HCT116 (cell line): ENCODE measurements at regions not wholly inside any gene's neighbourhood (a gene's known extent, or its start where the extent isn't known, plus 50 kb on each side); places are given as distances from the start of the nearest gene placed in this dataset.

ENCODE experiments used
- ATAC-seq: fragments of 200-7000 bp; cut with Tn5 transposase; 2 replicates; pipeline ENCODE4 v1.9.1; 2020; ENCODE audit warnings: mild to moderate bottlenecking, moderate library complexity
- BruUV-seq: library from RNA; stranded (reverse); fragments of 400-500 nt; replicated peaks from 2 replicates; lab custom pipeline; 2021; lab: Mats Ljungman, UMichigan
- CTCF ChIA-PET: fragments of 300-600 bp; sonication (Branson Sonifier 250); formaldehyde crosslinking; loops from one replicate; lab custom pipeline; 2021; ENCODE audit warnings: antibody characterized with exemption; lab: Charles Lee
- POLR2A ChIA-PET: fragments of 300-600, 350-600 bp; sonication (Branson Sonifier 250); formaldehyde crosslinking; loops from one replicate; lab custom pipeline; 2021; ENCODE audit warnings: antibody characterized with exemption; lab: Charles Lee
- RAD21 ChIA-PET, 2 experiments: fragments of 300-600 bp; sonication (Branson Sonifier 250); formaldehyde crosslinking; loops; one replicate each; lab custom pipeline; 2023; ENCODE audit warnings: low total read pairs in 2 of 2; ENCODE audit not compliant: uncharacterized antibody in 2 of 2, unreplicated experiment in 2 of 2, low non-redundant PET in 1 of 2; lab: Charles Lee
- DNase-seq: peaks from one replicate; pipeline ENCODE4 v3.0.0-alpha.2; 2010; ENCODE audit warnings: low read depth, low spot score
- H2AFZ ChIP-seq: fragments of 200-600 bp; shearing (Covaris generic), sonication (generic); 2 replicates; pipeline ENCODE4 v1.6.1; 2017; ENCODE audit warnings: low read depth, mixed run types, mixed read lengths, antibody characterized with exemption, low read length; ENCODE audit not compliant: poor library complexity, severe bottlenecking
- H3K27ac ChIP-seq: 2 replicates; pipeline ENCODE4 v1.5.1; 2012; ENCODE audit warnings: low read depth, low read length
- H3K27me3 ChIP-seq: fragments of 200-600 bp; sonication (generic); 2 replicates; pipeline ENCODE4 v1.6.1; 2016; ENCODE audit warnings: mixed run types, low read length, mixed read lengths; ENCODE audit not compliant: insufficient read depth
- H3K36me3 ChIP-seq, 2 experiments: fragments of 200-500 bp in 1 of 2; fragments of 200-600 bp in 1 of 2; sonication (Bioruptor generic) in 1 of 2; sonication (generic) in 1 of 2; 2 replicates each; pipeline versions ENCODE4 v1.5.1 to v1.6.1; 2014 to 2016; ENCODE audit warnings: low read length in 2 of 2, inconsistent platforms in 1 of 2, mixed read lengths in 1 of 2, mixed run types in 1 of 2; ENCODE audit not compliant: insufficient read depth in 2 of 2, control insufficient read depth in 1 of 2
- H3K4me1 ChIP-seq, 2 experiments: fragments of 200-600 bp in 1 of 2; sonication (generic) in 1 of 2; 2 replicates each; pipeline versions ENCODE4 v1.5.1 to v1.6.1; 2012 to 2017; ENCODE audit warnings: low read length in 2 of 2, inconsistent platforms in 1 of 2, mild to moderate bottlenecking in 1 of 2, mixed read lengths in 1 of 2, mixed run types in 1 of 2, moderate library complexity in 1 of 2; ENCODE audit not compliant: insufficient read depth in 2 of 2, control insufficient read depth in 1 of 2
- H3K4me2 ChIP-seq: fragments of 200-600 bp; sonication (generic); 2 replicates; pipeline ENCODE4 v1.6.1; 2017; ENCODE audit warnings: mixed run types, low read length, mixed read lengths
- H3K4me3 ChIP-seq, 2 experiments: fragments of 200-600 bp in 1 of 2; sonication (generic) in 1 of 2; replicated peaks in 1 of 2; 2 replicates each; pipeline ENCODE4 v1.5.1; 2011 to 2016; ENCODE audit warnings: low read length in 2 of 2, control low read depth in 1 of 2, low read depth in 1 of 2, mild to moderate bottlenecking in 1 of 2, mixed read lengths in 1 of 2, mixed run types in 1 of 2
- H3K79me2 ChIP-seq: fragments of 200-600 bp; sonication (generic); 2 replicates; pipeline ENCODE4 v1.6.1; 2017; ENCODE audit warnings: mild to moderate bottlenecking, mixed run types, low read length, moderate library complexity, mixed read lengths; ENCODE audit not compliant: insufficient read depth
- H3K9ac ChIP-seq: fragments of 200-600 bp; sonication (generic); 2 replicates; pipeline ENCODE4 v1.6.1; 2016; ENCODE audit warnings: low read length, mixed read lengths
- H3K9me2 ChIP-seq: fragments of 200-600 bp; sonication (generic), shearing (Covaris generic); 2 replicates; pipeline ENCODE4 v1.6.1; 2017; ENCODE audit warnings: mixed run types, mild to moderate bottlenecking, moderate library complexity; ENCODE audit not compliant: insufficient read depth
- H3K9me3 ChIP-seq, 2 experiments: fragments of 200-500 bp in 1 of 2; fragments of 200-600 bp in 1 of 2; sonication (Bioruptor generic) in 1 of 2; sonication (generic) in 1 of 2; 2 replicates each; pipeline ENCODE4 v1.6.1; 2014 to 2017; ENCODE audit warnings: low read length in 2 of 2, mixed read lengths in 2 of 2, inconsistent platforms in 1 of 2, low read depth in 1 of 2, mild to moderate bottlenecking in 1 of 2, mixed run types in 1 of 2, moderate library complexity in 1 of 2; ENCODE audit not compliant: control insufficient read depth in 1 of 2, insufficient read depth in 1 of 2
- H4K20me1 ChIP-seq: fragments of 200-600 bp; sonication (generic), shearing (Covaris generic); 2 replicates; pipeline ENCODE4 v1.6.1; 2017; ENCODE audit warnings: mixed run types, mild to moderate bottlenecking, moderate library complexity; ENCODE audit not compliant: insufficient read depth
- ATF3 ChIP-seq: IDR thresholded peaks from 2 replicates; pipeline ENCODE4 v1.6.1; 2012
- CBX3 ChIP-seq: IDR thresholded peaks from 2 replicates; pipeline ENCODE4 v1.6.1; 2012; ENCODE audit warnings: low read depth
- CTCF ChIP-seq, 3 experiments: fragments of 200-600 bp in 1 of 3; sonication (generic) in 1 of 3; IDR thresholded peaks in 2 of 3; conservative IDR thresholded peaks in 1 of 3; 2 replicates each; pipeline ENCODE4 v1.5.1; 2012 to 2017; ENCODE audit warnings: low read depth in 2 of 3, low read length in 2 of 3, antibody characterized with exemption in 1 of 3, borderline replicate concordance in 1 of 3, control low read depth in 1 of 3, mild to moderate bottlenecking in 1 of 3, mixed read lengths in 1 of 3, mixed run types in 1 of 3, moderate library complexity in 1 of 3; ENCODE audit not compliant: insufficient read depth in 1 of 3
- EGR1 ChIP-seq: IDR thresholded peaks from 2 replicates; pipeline ENCODE4 v1.6.1; 2012; ENCODE audit warnings: low read depth
- ELF1 ChIP-seq: IDR thresholded peaks from 2 replicates; pipeline ENCODE4 v1.6.1; 2012; ENCODE audit warnings: low read depth, borderline replicate concordance
- EZH2 ChIP-seq: fragments of 200-600 bp; sonication (generic); IDR thresholded peaks from 2 replicates; pipeline ENCODE4 v1.6.1; 2017; ENCODE audit warnings: antibody characterized with exemption, mixed run types
- EZH2phosphoT487 ChIP-seq: fragments of 200-600 bp; IDR thresholded peaks from 2 replicates; pipeline ENCODE4 v1.6.1; 2018; ENCODE audit warnings: antibody characterized with exemption, borderline replicate concordance
- FOSL1 ChIP-seq: IDR thresholded peaks from 2 replicates; pipeline ENCODE4 v1.6.1; 2012; ENCODE audit warnings: low read depth
- JUND ChIP-seq: IDR thresholded peaks from 2 replicates; pipeline ENCODE4 v1.6.1; 2012
- REST ChIP-seq: IDR thresholded peaks from 2 replicates; pipeline ENCODE4 v1.6.1; 2012; ENCODE audit warnings: low read depth
- SIN3A ChIP-seq: IDR thresholded peaks from 2 replicates; pipeline ENCODE4 v1.6.1; 2012; ENCODE audit warnings: low read depth
- TCF7L2 ChIP-seq: IDR thresholded peaks from 2 replicates; pipeline ENCODE4 v1.7.0; 2011; ENCODE audit warnings: borderline replicate concordance, inconsistent platforms; ENCODE audit not compliant: insufficient read depth, insufficient read length; ENCODE audit errors: extremely low read depth
- YY1 ChIP-seq: IDR thresholded peaks from 2 replicates; pipeline ENCODE4 v1.6.1; 2011; ENCODE audit warnings: low read length, low read depth, moderate library complexity, mild to moderate bottlenecking; ENCODE audit not compliant: insufficient replicate concordance; ENCODE audit errors: extremely low read depth
- intact Hi-C: fragments of 100-400 bp; cut with micrococcal nuclease; formaldehyde crosslinking; loops from 2 replicates; pipeline ENCODE4 v1.10.0; 2022
- TF ChIP-seq, protein P1 (sequence below): IDR thresholded peaks from 2 replicates; pipeline ENCODE4 v1.6.1; 2011; ENCODE audit warnings: mild to moderate bottlenecking, low read length, moderate library complexity; ENCODE audit not compliant: insufficient replicate concordance; ENCODE audit errors: extremely low read depth

DNA sequence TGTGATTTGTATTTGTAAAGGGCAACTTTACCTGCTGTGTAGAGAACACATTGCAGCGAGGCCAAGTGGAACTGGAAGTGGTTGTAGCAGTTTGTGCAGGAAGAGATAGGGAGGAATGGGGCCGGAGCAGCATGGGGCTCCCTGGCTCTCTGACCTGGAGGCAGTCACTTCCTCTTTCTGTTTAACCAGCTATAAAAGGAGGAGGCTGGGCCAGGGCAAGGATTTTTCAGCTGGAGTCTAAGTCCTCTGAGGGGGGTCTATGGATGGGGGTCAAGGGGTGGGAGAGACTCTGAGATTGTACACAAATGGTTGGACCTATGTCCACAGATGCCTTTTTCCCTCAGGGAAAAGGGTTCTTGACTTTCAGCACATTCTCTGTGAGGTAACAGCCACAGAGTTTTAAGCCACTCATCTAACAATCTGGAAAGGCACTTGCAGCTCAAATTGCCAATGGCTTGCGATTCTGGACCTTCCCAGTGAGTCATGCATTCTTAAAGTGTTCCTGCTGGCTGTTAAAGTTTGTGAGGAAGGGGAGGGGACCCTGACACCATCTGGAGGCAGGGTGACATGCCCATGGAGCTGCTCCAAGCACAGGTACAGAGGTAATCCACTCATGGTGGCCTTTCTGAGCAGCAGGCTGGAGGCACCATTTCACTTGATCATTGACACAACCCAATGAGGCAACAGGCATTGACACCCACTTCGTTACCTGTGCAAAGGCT, 347.0 kb downstream of the CYRIA start:
- TF ChIP-seq CBX3 (no peak), EGR1 (no peak), SIN3A (no peak), REST (no peak), EZH2phosphoT487 (no peak), YY1 (no peak), FOSL1 (no peak), TCF7L2 (no peak), JUND (no peak), ATF3 (no peak), EZH2 (no peak), ELF1 (no peak), CTCF (IDR thresholded peaks at IDR 0.05 in 2 of 3, conservative IDR thresholded peaks at IDR 0.05 in 1 of 3; ENCODE audit: borderline replicate concordance in 1 of 3, insufficient read depth in 1 of 3, low read depth in 2 of 3, low read length in 2 of 3) (no peak)
- TF ChIP-seq, protein P1, sequence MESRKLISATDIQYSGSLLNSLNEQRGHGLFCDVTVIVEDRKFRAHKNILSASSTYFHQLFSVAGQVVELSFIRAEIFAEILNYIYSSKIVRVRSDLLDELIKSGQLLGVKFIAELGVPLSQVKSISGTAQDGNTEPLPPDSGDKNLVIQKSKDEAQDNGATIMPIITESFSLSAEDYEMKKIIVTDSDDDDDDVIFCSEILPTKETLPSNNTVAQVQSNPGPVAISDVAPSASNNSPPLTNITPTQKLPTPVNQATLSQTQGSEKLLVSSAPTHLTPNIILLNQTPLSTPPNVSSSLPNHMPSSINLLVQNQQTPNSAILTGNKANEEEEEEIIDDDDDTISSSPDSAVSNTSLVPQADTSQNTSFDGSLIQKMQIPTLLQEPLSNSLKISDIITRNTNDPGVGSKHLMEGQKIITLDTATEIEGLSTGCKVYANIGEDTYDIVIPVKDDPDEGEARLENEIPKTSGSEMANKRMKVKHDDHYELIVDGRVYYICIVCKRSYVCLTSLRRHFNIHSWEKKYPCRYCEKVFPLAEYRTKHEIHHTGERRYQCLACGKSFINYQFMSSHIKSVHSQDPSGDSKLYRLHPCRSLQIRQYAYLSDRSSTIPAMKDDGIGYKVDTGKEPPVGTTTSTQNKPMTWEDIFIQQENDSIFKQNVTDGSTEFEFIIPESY = no peak
- Histone ChIP-seq H3K79me2 (no peaks in the 10 kb centered on the region), H3K27me3 (0 out of 2 replicates have a peak, but pooled peaks cover 7% of the 10 kb centered on the region), H4K20me1 (no peaks in the 10 kb centered on the region), H3K9ac (no peak overlapping the region), H3K4me2 (no peak overlapping the region), H2AFZ (no peak overlapping the region), H3K4me1 (no peaks in the 10 kb centered on the region), H3K4me3 (no peak overlapping the region), H3K9me3 (no peaks in the 10 kb centered on the region), H3K27ac (no peak overlapping the region), H3K36me3 (no peaks in the 10 kb centered on the region), H3K9me2 (no peaks in the 10 kb centered on the region)
- no peak for DNase-seq
- no TSS peak for BruUV-seq
- ChIA-PET CTCF (no interaction called here), RAD21 (no interaction called here), POLR2A (no interaction called here)
- intact Hi-C loops = no loop called here
- ATAC-seq = no peak
